ENCODE measurements at regions not wholly inside any gene's neighbourhood (a gene's known extent, or its start where the extent isn't known, plus 50 kb on each side); places are given as distances from the start of the nearest gene placed in this dataset.

DNA sequence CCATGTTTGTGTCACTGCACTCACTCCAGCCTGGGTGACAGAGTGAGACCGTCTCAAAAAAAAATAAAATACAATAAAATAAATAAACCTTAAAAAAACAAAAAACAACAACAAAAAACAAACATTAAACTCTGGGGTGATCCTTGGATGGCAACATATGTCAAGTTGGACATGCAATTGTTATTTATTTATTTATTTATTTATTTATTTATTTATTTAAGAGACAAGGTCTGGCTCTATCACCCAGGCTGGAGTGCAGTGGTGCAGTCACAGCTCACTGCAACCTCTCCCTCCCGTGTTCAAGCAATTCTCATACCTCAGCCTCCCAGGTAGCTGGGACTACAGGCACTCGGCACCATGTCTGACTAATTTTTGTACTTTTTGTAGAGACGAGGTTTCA is 275.5 kb downstream of the VPS13C start (continued):
- no peak for TF ChIP-seq SMAD3 (CRISPR knock-in tag; IDR thresholded peaks at IDR 0.05; ENCODE audit: borderline replicate concordance)
- TF ChIP-seq, protein P1, sequence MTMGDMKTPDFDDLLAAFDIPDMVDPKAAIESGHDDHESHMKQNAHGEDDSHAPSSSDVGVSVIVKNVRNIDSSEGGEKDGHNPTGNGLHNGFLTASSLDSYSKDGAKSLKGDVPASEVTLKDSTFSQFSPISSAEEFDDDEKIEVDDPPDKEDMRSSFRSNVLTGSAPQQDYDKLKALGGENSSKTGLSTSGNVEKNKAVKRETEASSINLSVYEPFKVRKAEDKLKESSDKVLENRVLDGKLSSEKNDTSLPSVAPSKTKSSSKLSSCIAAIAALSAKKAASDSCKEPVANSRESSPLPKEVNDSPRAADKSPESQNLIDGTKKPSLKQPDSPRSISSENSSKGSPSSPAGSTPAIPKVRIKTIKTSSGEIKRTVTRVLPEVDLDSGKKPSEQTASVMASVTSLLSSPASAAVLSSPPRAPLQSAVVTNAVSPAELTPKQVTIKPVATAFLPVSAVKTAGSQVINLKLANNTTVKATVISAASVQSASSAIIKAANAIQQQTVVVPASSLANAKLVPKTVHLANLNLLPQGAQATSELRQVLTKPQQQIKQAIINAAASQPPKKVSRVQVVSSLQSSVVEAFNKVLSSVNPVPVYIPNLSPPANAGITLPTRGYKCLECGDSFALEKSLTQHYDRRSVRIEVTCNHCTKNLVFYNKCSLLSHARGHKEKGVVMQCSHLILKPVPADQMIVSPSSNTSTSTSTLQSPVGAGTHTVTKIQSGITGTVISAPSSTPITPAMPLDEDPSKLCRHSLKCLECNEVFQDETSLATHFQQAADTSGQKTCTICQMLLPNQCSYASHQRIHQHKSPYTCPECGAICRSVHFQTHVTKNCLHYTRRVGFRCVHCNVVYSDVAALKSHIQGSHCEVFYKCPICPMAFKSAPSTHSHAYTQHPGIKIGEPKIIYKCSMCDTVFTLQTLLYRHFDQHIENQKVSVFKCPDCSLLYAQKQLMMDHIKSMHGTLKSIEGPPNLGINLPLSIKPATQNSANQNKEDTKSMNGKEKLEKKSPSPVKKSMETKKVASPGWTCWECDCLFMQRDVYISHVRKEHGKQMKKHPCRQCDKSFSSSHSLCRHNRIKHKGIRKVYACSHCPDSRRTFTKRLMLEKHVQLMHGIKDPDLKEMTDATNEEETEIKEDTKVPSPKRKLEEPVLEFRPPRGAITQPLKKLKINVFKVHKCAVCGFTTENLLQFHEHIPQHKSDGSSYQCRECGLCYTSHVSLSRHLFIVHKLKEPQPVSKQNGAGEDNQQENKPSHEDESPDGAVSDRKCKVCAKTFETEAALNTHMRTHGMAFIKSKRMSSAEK (CRISPR knock-in tag; IDR thresholded peaks at IDR 0.05; ENCODE audit: borderline replicate concordance): no peak

- ChIA-PET CTCF (no interaction called here), POLR2A (no interaction called here)
- Mint-ChIP-seq H3K27me3 (ENCODE audit: low read depth) (no peaks in the 10 kb centered on the region), H3K36me3 (no peaks in the 10 kb centered on the region), H3K27ac (no peak overlapping the region), H3K4me3 (no peak overlapping the region), H3K9me3 (peaks cover 7% of the 10 kb centered on the region; the same call in 1 of the 2 replicates), H3K4me1 (no peaks in the 10 kb centered on the region)
- ATAC-seq: no peak
- DNase-seq (ENCODE audit: low spot score): no peak
- TF ChIP-seq TEAD1 (CRISPR knock-in tag; IDR thresholded peaks at IDR 0.05) (no peak), PRDM15 (CRISPR knock-in tag; IDR thresholded peaks at IDR 0.05) (no peak), JUN (CRISPR knock-in tag; IDR thresholded peaks at IDR 0.05) (no peak), IRF2 (CRISPR knock-in tag; IDR thresholded peaks at IDR 0.05; ENCODE audit: borderline replicate concordance, low read depth) (no peak), SMAD3 (CRISPR knock-in tag; IDR thresholded peaks at IDR 0.05; ENCODE audit: borderline replicate concordance) (no peak), NFE2L1 (CRISPR knock-in tag; IDR thresholded peaks at IDR 0.05) (no peak), ESRRA (CRISPR knock-in tag; IDR thresholded peaks at IDR 0.05; ENCODE audit: borderline replicate concordance) (no peak), NFYB (CRISPR knock-in tag; conservative IDR thresholded peaks at IDR 0.05; ENCODE audit: low read depth) (no peak), GRHL2 (CRISPR knock-in tag; IDR thresholded peaks at IDR 0.05; ENCODE audit: insufficient replicate concordance, severe bottlenecking) (no peak), ZNF423 (CRISPR knock-in tag; IDR thresholded peaks at IDR 0.05) (no peak), NR1H2 (CRISPR knock-in tag; IDR thresholded peaks at IDR 0.05) (no peak), MYBL2 (CRISPR knock-in tag; IDR thresholded peaks at IDR 0.05) (no peak), ZNF396 (CRISPR knock-in tag; IDR thresholded peaks at IDR 0.05; ENCODE audit: borderline replicate concordance) (no peak), CBFB (CRISPR knock-in tag; IDR thresholded peaks at IDR 0.05; ENCODE audit: low read depth) (no peak)
- TF ChIP-seq, protein P2, sequence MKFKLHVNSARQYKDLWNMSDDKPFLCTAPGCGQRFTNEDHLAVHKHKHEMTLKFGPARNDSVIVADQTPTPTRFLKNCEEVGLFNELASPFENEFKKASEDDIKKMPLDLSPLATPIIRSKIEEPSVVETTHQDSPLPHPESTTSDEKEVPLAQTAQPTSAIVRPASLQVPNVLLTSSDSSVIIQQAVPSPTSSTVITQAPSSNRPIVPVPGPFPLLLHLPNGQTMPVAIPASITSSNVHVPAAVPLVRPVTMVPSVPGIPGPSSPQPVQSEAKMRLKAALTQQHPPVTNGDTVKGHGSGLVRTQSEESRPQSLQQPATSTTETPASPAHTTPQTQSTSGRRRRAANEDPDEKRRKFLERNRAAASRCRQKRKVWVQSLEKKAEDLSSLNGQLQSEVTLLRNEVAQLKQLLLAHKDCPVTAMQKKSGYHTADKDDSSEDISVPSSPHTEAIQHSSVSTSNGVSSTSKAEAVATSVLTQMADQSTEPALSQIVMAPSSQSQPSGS (CRISPR knock-in tag; IDR thresholded peaks at IDR 0.05; ENCODE audit: borderline replicate concordance, low read depth): no peak
Observed at GRCh38 chr15:61780278-61780980, 279.8 kb downstream of the VPS13C start.

Data from WTC11 (cell line).